ENCODE measurements at regions not wholly inside any gene's neighbourhood (a gene's known extent, or its start where the extent isn't known, plus 50 kb on each side); places are given as distances from the start of the nearest gene placed in this dataset.

GRCh38 chr9:28832168-28832770 lies 1259.0 kb upstream of the C9orf72 start:
- H3K4me3 ChIP-seq (ENCODE audit: insufficient read depth, low read depth, low read length) = no peak overlapping the region
- H3K36me3 ChIP-seq (replicated peaks; ENCODE audit: control insufficient read depth, insufficient read depth, low read length) = no peaks in the 10 kb centered on the region
- H3K27me3 ChIP-seq (ENCODE audit: control insufficient read depth, insufficient read depth, low read length) = no peaks in the 10 kb centered on the region
- no peak for DNase-seq

- H3K27me3 ChIP-seq (ENCODE audit: control insufficient read depth, insufficient read depth, low read length) = no peaks in the 10 kb centered on the region
- H3K4me3 ChIP-seq (ENCODE audit: insufficient read depth, low read depth, low read length) = no peak overlapping the region
- H3K36me3 ChIP-seq (replicated peaks; ENCODE audit: control insufficient read depth, insufficient read depth, low read length) = no peaks in the 10 kb centered on the region
- no peak for DNase-seq
Observed at GRCh38 chr9:28834156-28834555, 1260.9 kb upstream of the C9orf72 start.

GRCh38 chr9:28839778-28840430 lies 1266.6 kb upstream of the C9orf72 start:
- no peaks in the 10 kb centered on the region for H3K27me3 ChIP-seq (ENCODE audit: control insufficient read depth, insufficient read depth, low read length)
- no peaks in the 10 kb centered on the region for H3K36me3 ChIP-seq (replicated peaks; ENCODE audit: control insufficient read depth, insufficient read depth, low read length)
- H3K4me3 ChIP-seq (ENCODE audit: insufficient read depth, low read depth, low read length) = no peak overlapping the region

GRCh38 chr9:28841775-28842174 lies 1268.5 kb upstream of the C9orf72 start:
- Histone ChIP-seq H3K36me3 (replicated peaks; ENCODE audit: control insufficient read depth, insufficient read depth, low read length) (no peaks in the 10 kb centered on the region), H3K4me3 (ENCODE audit: insufficient read depth, low read depth, low read length) (no peak overlapping the region), H3K27me3 (ENCODE audit: control insufficient read depth, insufficient read depth, low read length) (no peaks in the 10 kb centered on the region)
- no peak for DNase-seq

More at GRCh38 chr9:28839778-28840430, 1266.6 kb upstream of the C9orf72 start:
- no peak for DNase-seq

- H3K36me3 ChIP-seq (replicated peaks; ENCODE audit: control insufficient read depth, insufficient read depth, low read length) = no peaks in the 10 kb centered on the region
- DNase-seq = no peak
- H3K4me3 ChIP-seq (ENCODE audit: insufficient read depth, low read depth, low read length) = no peak overlapping the region
- H3K27me3 ChIP-seq (ENCODE audit: control insufficient read depth, insufficient read depth, low read length) = no peaks in the 10 kb centered on the region
Observed at GRCh38 chr9:28847331-28847730, 1274.0 kb upstream of the C9orf72 start.

- no peak for DNase-seq
- no peaks in the 10 kb centered on the region for H3K27me3 ChIP-seq (ENCODE audit: control insufficient read depth, insufficient read depth, low read length)
- H3K36me3 ChIP-seq (replicated peaks; ENCODE audit: control insufficient read depth, insufficient read depth, low read length) = no peaks in the 10 kb centered on the region
- H3K4me3 ChIP-seq (ENCODE audit: insufficient read depth, low read depth, low read length) = no peak overlapping the region
Observed at GRCh38 chr9:28848671-28849070, 1275.4 kb upstream of the C9orf72 start.

- no peak for DNase-seq
- no peaks in the 10 kb centered on the region for H3K27me3 ChIP-seq (ENCODE audit: control insufficient read depth, insufficient read depth, low read length)
- H3K36me3 ChIP-seq (replicated peaks; ENCODE audit: control insufficient read depth, insufficient read depth, low read length) = no peaks in the 10 kb centered on the region
- H3K4me3 ChIP-seq (ENCODE audit: insufficient read depth, low read depth, low read length) = no peak overlapping the region
Observed at GRCh38 chr9:28853477-28853876, 1280.2 kb upstream of the C9orf72 start.

- no peak for DNase-seq
- Histone ChIP-seq H3K27me3 (ENCODE audit: control insufficient read depth, insufficient read depth, low read length) (no peaks in the 10 kb centered on the region), H3K36me3 (replicated peaks; ENCODE audit: control insufficient read depth, insufficient read depth, low read length) (no peaks in the 10 kb centered on the region), H3K4me3 (ENCODE audit: insufficient read depth, low read depth, low read length) (no peak overlapping the region)
Observed at GRCh38 chr9:28866951-28867350, 1293.7 kb upstream of the C9orf72 start.

GRCh38 chr9:28868228-28868990 lies 1295.1 kb upstream of the C9orf72 start:
- DNase-seq = no peak
- H3K27me3 ChIP-seq (ENCODE audit: control insufficient read depth, insufficient read depth, low read length) = no peaks in the 10 kb centered on the region
- H3K36me3 ChIP-seq (replicated peaks; ENCODE audit: control insufficient read depth, insufficient read depth, low read length) = no peaks in the 10 kb centered on the region
- no peak overlapping the region for H3K4me3 ChIP-seq (ENCODE audit: insufficient read depth, low read depth, low read length)

GRCh38 chr9:28882529-28882928 lies 1309.2 kb upstream of the C9orf72 start:
- no peak for DNase-seq
- no peak overlapping the region for H3K4me3 ChIP-seq (ENCODE audit: insufficient read depth, low read depth, low read length)

GRCh38 chr9:28883234-28883633 lies 1310.0 kb upstream of the C9orf72 start:
- Histone ChIP-seq H3K36me3 (replicated peaks; ENCODE audit: control insufficient read depth, insufficient read depth, low read length) (no peaks in the 10 kb centered on the region), H3K4me3 (ENCODE audit: insufficient read depth, low read depth, low read length) (no peak overlapping the region), H3K27me3 (ENCODE audit: control insufficient read depth, insufficient read depth, low read length) (no peaks in the 10 kb centered on the region)
- DNase-seq = no peak

More at GRCh38 chr9:28882529-28882928, 1309.2 kb upstream of the C9orf72 start:
- no peaks in the 10 kb centered on the region for H3K36me3 ChIP-seq (replicated peaks; ENCODE audit: control insufficient read depth, insufficient read depth, low read length)
- no peaks in the 10 kb centered on the region for H3K27me3 ChIP-seq (ENCODE audit: control insufficient read depth, insufficient read depth, low read length)

- DNase-seq = no peak
- Histone ChIP-seq H3K27me3 (ENCODE audit: control insufficient read depth, insufficient read depth, low read length) (no peaks in the 10 kb centered on the region), H3K36me3 (replicated peaks; ENCODE audit: control insufficient read depth, insufficient read depth, low read length) (no peaks in the 10 kb centered on the region)
Observed at GRCh38 chr9:28887188-28887884, 1314.1 kb upstream of the C9orf72 start.

GRCh38 chr9:28888806-28889205 lies 1315.5 kb upstream of the C9orf72 start:
- Histone ChIP-seq H3K27me3 (ENCODE audit: control insufficient read depth, insufficient read depth, low read length) (no peaks in the 10 kb centered on the region), H3K4me3 (ENCODE audit: insufficient read depth, low read depth, low read length) (no peak overlapping the region), H3K36me3 (replicated peaks; ENCODE audit: control insufficient read depth, insufficient read depth, low read length) (no peaks in the 10 kb centered on the region)

More at GRCh38 chr9:28887188-28887884, 1314.1 kb upstream of the C9orf72 start:
- no peak overlapping the region for H3K4me3 ChIP-seq (ENCODE audit: insufficient read depth, low read depth, low read length)

GRCh38 chr9:28892538-28892937 lies 1319.3 kb upstream of the C9orf72 start:
- H3K27me3 ChIP-seq (ENCODE audit: control insufficient read depth, insufficient read depth, low read length) = no peaks in the 10 kb centered on the region
- DNase-seq = no peak

More at GRCh38 chr9:28888806-28889205, 1315.5 kb upstream of the C9orf72 start:
- DNase-seq = no peak

More at GRCh38 chr9:28892538-28892937, 1319.3 kb upstream of the C9orf72 start:
- H3K4me3 ChIP-seq (ENCODE audit: insufficient read depth, low read depth, low read length) = no peak overlapping the region
- no peaks in the 10 kb centered on the region for H3K36me3 ChIP-seq (replicated peaks; ENCODE audit: control insufficient read depth, insufficient read depth, low read length)
